GDM1 (cell line): ENCODE measurements at regions not wholly inside any gene's neighbourhood (a gene's known extent, or its start where the extent isn't known, plus 50 kb on each side); places are given as distances from the start of the nearest gene placed in this dataset.
A peak's percentile ranks its signal among the peaks of the same experiment; 100 is the strongest.

ENCODE experiments used
- DNase-seq: peaks from one replicate; lab custom pipeline; 2025; lab: John Stamatoyannopoulos, UW

- no peak for DNase-seq
These were observed 103.4 kb downstream of the QRFPR start for GRCh38 chr4:121277194-121278105.

GRCh38 chr4:121273191-121273590 is 107.6 kb downstream of the QRFPR start:
- DNase-seq = no peak

- DNase-seq = no peak
These were observed 108.3 kb downstream of the QRFPR start for GRCh38 chr4:121272526-121272925.

GRCh38 chr4:121270389-121270788 is 106.3 kb upstream of the TNIP3 start:
- DNase-seq = no peak

GRCh38 chr4:121269001-121269400 is 104.9 kb upstream of the TNIP3 start:
- DNase-seq = no peak

- no peak for DNase-seq
These were observed 102.9 kb upstream of the TNIP3 start for GRCh38 chr4:121266982-121267381.

- DNase-seq = no peak
These were observed 92.9 kb upstream of the TNIP3 start for GRCh38 chr4:121256887-121257466.

- DNase-seq = no peak
These were observed 92.0 kb upstream of the TNIP3 start for GRCh38 chr4:121255986-121256750.

GRCh38 chr4:121253961-121254360 is 89.8 kb upstream of the TNIP3 start:
- no peak for DNase-seq

GRCh38 chr4:121252224-121252806 is 88.2 kb upstream of the TNIP3 start:
- peak; percentile 0 for DNase-seq

- DNase-seq = no peak
These were observed 84.6 kb upstream of the TNIP3 start for GRCh38 chr4:121248747-121249146.

- DNase-seq = no peak
These were observed 82.6 kb upstream of the TNIP3 start for GRCh38 chr4:121246698-121247097.

- DNase-seq = no peak
These were observed 79.4 kb upstream of the TNIP3 start for GRCh38 chr4:121243485-121243884.

- no peak for DNase-seq
These were observed 78.1 kb upstream of the TNIP3 start for GRCh38 chr4:121242188-121242750.

GRCh38 chr4:121239951-121240350 is 75.8 kb upstream of the TNIP3 start:
- no peak for DNase-seq

GRCh38 chr4:121238461-121238860 is 74.3 kb upstream of the TNIP3 start:
- DNase-seq = no peak

- no peak for DNase-seq
These were observed 72.9 kb upstream of the TNIP3 start for GRCh38 chr4:121237069-121237399.

GRCh38 chr4:121236353-121237068 is 72.4 kb upstream of the TNIP3 start:
- no peak for DNase-seq

- no peak for DNase-seq
These were observed 69.9 kb upstream of the TNIP3 start for GRCh38 chr4:121233982-121234381.

- DNase-seq = no peak
These were observed 65.9 kb upstream of the TNIP3 start for GRCh38 chr4:121229993-121230392.

GRCh38 chr4:121228848-121229247 is 64.7 kb upstream of the TNIP3 start:
- no peak for DNase-seq
